SW 1271 (cell line): ENCODE measurements at regions not wholly inside any gene's neighbourhood (a gene's known extent, or its start where the extent isn't known, plus 50 kb on each side); places are given as distances from the start of the nearest gene placed in this dataset.
A peak's percentile ranks its signal among the peaks of the same experiment; 100 is the strongest.

Experiments
- DNase-seq, 2 experiments: peaks; one replicate each; lab custom pipeline; 2025; lab: John Stamatoyannopoulos, UW

DNA sequence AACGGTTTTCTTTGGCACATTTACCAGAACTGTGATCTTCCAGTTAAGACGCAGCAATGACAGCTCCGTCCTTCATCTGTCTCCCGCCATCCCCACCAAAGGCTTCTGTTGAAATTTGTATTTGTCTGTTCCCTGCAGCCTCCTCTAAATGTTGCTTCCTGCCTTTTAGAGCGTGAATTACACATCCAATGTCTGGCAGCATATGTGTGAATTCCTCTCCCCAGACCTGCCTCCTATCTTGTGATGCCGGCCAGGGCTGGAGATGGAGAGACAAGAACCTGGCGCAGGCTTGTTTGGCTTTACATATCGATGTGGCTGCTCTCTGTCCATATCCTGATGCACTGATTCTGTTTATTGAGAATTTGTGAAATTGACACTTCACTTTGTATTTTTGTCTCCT, 738.4 kb upstream of the TMEM132C start:
- DNase-seq, result no peak

DNA sequence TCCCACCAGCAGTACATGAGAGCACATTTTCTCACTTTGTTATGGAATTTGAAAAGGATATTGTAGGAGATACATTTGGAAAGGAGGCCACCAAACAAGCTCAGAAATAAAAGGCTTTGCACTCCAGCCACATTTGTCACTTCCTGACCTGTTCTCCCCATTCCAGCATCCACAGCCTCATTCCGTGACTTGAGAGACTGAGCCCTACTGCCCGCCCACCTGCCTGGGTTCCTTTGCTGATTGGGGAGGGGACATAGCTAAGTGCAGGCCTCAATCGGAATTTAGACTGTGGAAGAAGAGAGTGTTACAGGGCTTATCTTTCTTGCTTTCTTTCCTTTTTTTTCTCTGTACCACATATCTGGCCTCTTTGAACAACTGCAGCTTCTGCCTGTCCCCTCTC, 735.4 kb upstream of the TMEM132C start:
- DNase-seq, result no peak

DNA sequence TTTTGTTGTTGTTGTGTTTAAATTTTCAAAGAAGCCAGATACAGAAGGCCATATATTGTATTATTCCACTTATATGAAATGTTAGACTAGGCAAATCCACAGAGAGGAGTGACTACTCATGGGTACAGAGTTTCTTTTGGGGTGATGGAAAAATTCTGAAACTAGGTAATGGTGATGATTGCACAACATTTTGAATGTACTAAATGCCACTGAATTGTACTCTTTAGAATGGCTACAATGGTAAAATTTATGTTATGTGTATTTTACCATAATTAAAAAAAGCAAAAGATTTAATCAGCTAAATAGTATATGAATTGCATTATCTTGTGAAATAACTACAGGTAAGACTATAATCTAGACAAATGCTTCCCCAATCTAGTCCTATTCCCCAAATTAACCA, 733.6 kb upstream of the TMEM132C start:
- DNase-seq, result no peak

DNA sequence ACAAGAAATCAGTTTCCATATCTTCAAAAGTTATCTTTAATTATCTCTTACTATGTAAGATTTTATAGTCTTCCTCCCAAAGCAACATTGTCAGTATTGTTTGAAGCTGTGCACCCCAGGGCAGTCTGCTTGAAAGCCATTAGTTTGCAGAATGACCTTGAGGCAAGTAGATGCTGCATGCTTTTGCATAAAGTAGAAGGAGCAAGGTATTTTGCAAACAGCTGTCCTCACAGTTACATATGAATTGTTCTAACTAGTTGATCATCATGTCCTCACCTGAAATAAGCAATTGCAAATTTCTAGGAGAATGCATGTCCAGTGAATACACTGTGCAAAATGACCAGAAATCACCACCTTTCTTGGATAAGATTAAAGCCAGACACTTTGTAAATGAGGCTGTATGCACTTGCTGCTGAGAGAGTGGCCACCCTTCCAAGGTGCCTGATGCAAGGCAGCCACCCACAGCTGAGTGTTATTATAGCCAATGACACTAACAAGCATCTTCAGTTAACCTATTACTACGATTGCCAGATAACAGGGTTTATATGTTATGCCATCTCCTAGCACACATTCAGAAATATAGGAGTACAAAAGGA, 730.0 kb upstream of the TMEM132C start:
- no peak for DNase-seq

DNA sequence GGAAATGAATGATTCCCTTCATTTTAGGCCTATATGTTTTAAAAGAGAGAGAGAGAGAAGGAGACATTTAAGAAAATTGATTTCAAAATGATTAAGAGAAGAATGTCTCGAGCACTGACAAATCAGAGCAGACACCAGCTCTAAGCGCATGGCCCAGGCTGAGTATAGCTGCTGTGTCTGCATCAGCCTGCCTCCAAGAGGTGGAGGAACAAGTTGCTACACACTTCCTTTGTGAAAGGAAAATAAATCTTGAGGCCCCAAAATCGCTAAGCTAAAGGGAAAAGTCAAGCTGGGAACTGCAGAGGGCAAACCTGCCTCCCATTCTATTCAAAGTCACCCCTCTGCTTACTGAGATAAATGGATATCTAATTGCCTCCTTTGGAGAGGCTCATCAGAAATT, 728.7 kb upstream of the TMEM132C start:
- DNase-seq, result no peak

DNA sequence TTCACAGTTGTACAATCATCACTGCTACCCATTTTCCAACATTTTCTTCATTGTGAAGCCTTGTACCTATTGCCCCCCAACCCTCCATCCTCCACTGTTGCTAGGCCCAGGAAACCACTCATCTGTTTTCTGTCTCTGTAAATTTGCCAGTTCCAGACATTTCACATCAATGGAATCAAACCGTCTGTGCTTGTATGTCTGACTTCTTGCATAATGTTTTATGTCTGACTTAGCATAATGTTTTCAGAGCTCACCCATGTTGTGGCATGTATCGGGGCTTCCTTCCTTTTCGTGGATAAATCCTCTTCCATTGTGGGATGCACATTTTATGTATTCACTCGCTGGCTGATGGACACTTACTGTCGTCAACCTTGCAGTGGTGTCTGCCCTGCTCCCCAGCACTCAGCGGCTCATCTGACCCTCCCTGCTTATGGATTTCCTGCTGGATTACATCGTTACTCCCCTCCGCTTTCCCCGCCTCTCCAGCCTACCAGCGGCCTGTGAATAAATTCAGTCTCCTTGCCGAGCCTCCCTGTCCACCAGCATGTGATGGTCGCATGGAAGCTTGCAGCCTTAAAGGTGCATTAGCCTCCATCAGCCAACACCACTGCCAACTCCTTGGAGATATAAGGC, 727.6 kb upstream of the TMEM132C start:
- no peak for DNase-seq

DNA sequence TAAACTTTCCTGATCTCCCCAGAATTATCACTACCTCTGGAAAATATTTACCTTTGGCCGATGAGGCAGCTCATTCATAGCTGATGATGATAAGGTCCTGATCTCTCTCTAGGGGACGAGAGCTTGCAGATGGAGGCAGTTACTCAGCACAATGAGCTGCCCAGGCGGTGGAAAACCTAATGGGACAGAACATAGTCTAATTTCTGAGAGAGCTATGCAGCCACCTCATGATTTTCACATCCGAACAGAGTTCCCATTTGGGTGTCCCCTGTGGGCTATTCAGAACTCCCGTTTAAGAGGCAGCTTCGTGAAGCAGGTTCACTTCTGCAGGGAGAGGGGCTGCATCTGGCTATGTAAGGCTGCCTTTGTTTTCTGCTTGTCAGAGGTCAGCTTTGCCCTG, 724.6 kb upstream of the TMEM132C start:
- no peak for DNase-seq

DNA sequence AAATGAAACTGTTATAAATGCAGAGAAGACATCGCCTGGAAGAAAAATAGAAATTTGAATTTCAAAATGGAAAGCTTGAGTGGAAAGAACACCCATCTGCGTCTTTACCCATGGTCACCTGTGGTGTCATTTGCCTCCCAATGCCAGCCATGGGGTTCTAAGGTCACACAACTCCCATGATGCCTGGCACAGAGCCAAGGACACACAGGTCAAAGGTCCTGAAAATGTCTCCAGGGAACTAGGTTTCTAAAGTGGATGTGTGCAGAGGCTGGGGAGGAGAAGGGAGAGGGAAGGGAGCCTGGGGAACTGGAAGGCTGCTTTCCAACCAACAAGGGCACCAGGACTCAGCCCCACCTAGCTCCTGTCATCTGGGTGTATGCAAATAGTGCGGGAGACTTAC, 724.0 kb upstream of the TMEM132C start:
- DNase-seq, result no peak

DNA sequence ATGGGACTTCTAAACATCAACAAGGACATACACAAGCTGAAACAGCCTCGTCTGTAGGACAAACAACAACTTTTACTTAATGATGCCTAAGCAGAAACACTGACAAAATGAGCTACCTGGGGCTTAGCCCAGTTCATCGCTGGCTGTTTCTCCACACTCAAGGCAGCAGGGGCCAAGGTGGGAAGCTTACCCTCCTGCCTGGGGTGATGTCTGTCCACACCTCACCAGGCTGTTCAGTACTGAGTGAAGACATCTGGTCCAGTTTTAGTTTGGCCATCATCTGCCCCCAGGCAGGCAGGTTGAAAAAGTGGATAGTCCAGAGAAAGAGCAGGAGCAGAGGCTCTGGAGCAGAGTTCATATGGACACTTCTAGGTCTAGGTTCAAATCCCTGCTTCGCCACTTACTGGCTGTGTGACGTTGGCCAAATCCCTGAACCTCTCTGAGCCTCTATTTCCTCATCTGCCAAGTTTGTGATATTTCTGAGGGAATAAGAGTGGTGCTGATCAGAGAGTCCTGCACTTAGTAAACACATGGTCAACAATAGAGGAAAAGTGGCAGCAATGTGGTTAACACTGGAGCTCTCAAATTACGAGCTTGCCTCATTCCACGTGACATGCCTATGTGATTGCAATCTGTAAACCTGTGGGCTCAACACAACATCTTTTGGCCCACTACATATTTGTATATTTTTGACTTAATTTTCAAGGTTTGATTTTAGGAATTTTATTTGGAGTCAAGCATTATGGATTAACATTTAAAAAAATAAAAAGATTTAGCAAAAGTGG, 720.1 kb upstream of the TMEM132C start:
- DNase-seq, result no peak

DNA sequence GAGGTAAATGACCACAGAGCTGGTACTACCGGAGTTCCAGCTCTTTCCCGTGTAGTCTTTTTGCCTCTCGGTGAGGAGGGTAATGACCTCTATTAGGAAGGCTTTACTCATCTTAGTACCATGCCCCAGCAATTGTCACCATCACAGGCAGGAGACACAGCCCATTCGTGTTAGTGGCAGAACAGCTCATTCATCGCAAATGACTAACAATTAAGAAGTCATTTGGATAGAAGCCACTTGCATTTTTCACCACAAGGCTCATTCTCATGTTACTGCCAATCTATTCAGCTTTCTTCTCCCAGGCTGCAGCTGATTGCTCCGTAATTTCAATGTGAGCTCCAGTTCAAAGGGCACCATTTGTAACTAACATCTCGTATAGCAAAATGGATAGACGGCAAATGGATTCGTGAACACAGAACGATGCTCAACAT, 718.8 kb upstream of the TMEM132C start:
- DNase-seq, result no peak

DNA sequence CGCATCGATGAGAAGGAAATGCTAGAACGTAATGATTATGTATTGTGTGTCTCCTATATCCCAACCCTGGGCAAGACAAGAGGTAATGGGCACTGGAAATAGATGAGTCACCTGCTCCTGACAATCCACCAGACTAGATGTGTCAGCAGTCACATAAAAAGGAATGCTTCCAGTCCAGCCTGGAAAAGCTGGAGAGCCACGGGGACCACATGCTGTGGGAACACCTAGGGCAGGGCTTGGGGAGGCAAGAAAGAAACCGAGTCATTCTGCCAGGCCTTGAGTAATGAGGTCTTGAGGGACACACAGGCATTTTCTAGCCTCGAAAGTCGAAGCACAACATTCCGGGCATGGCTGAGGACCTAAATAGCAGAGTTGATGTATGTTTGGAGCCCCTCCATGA, 716.7 kb upstream of the TMEM132C start:
- peak; percentile 2 to 23 for DNase-seq

DNA sequence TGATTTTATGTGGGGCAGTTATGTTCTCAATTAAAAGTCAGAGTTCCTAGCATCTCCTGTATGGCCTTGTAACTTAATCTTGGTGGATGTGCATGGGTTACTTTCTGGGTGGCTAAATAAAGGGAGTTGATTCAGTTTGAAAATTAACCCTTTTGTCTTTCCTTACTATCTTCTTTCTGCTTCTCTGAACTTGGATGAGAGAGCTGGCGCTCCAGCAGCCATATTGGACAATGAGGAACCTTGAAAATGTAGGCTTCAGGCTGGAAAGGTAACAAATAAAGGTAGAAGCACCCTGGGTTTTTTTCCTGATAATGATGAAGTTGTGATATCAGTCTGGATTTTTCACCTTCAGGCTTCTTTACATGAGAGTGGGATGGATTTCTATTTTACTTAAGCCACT, 714.1 kb upstream of the TMEM132C start:
- DNase-seq, result no peak

DNA sequence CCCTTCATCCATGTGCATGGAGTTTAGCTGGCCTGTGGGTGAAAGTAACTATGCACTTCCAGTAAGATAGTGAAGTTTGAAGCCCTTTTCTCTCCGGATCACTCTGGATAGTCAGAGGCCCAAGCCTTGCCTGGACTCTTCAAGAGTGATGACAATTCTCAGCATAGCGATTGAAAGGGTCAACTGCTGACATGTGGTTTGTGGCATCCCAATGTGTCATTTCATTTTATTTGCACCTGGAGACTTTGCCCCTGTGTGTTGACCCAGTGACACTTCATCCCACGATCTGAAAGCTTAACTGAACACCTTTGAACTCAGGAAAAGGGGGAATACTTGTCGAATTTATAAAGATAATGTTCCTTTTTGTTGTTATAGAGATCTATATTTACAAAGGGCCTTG, 711.9 kb upstream of the TMEM132C start:
- DNase-seq, result no peak

DNA sequence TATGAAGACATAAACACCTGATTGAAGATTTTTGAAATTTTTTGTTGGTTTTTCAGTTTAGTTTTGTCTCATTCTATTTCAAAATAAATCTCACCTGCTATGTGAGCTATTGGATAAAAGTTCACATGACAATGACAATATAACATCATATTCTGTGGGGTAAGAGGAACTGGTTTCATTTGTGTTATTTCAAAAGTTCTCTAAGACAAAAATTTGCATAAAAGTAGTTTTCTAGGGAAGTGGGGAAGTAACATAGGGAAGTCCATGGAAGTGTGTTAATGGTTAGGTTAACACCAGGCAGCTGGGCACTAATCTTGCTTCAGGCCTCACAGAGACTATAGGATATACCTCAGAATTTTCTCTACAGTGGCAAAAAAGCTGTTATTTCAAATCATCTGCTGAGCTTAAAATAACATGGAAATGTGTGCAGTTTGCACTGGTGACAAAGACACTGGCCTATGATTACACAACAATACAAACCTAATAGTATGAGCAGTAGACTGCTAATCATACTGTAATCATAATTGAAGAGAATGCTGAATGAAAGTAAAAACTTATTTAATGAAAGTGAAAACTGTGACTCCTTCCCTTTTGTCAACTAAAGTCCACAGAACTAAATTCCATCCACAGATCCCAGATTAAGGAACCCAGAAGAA, 710.6 kb upstream of the TMEM132C start:
- no peak for DNase-seq

DNA sequence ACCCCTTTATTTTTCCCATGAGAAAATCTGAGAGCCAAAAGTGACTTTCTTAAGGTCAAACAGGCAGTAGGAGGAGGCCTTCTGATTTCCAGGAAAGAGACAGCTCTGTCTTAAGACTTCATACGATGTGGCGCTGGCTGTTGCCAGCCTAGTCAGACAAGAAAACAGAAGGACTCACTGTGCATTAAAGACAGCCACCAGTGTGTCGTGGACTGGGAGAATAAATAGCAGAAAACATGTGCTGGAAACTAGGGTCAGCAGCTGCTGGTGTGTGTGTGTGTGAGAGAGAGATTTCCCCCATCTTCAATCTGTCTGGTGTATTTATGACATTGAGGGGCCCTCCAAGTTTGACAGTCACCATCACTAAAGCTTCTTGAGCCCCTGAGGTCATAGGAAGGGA, 708.6 kb upstream of the TMEM132C start:
- no peak for DNase-seq

DNA sequence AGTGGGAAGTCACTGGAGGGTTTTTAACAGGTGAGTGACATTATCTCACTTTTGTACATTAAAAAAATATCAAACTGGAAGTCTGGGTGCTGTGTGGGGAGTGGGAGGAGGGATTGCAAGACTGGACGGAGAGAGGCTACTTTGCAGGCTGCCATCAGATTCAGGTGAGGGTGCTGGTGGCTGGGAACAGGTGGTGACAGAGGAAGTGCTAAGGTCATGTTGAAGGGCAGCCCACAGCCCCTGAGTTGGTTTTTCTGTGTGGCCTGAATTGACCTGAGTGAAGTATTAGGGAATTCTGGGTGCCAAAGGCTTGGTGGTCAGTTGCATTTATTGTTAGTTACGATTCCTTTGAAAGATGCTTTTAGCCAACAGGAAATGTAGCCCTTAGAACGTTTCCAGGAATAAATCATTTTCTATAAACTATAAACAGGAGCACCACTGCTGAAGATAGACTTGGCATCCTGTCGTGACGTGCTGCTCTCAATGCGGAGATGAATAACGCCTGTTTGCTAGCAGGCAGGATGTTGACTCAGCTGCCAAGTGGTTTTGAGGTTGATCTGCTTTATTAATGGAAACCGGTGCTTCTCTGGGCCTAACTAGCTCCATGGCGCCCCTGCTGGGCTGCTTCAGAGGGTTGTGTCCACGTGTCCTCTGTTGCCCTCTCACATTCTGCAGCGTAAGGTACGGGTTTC, 707.5 kb upstream of the TMEM132C start:
- peak; percentile 86 to 94 for DNase-seq

DNA sequence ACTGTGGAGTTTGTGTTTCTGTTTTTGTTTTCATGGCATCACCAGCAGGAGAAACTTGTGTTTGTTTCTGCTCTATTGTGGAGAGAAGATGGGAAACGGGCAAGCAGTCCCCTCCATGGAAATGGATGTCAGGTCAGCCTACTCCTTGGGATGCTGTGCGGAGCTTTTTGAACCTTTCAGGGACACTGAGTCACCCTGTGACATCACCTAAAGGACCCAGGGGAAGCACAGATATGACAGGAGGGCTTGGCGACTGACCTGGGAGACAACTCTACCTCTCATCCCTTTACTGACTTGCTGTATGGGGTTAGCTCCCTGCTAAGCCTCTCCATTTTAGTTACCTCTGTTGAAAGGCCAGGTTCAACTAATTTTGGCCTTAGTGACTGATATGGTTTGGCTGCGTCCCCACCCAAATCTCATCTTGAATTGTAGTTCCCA, 706.9 kb upstream of the TMEM132C start:
- no peak for DNase-seq

DNA sequence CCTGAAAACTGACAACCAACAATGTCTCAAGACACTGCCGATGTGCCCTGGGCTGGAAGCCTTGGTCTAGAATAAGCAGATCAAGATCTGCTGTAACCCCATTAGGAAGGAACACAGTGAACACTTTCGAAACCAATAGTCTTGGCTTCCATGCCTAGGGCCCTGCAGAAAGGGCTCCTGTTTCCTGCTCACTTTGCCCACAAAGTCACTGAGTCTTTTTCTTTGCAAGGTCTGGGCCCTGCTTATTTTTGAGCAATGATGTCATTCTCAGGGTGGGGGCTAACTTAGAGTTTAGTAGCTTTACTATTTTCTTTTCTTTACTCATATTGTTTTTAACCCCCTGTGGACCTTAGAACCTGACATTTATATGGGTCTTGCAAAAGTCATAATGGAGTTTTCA, 704.2 kb upstream of the TMEM132C start:
- no peak for DNase-seq

DNA sequence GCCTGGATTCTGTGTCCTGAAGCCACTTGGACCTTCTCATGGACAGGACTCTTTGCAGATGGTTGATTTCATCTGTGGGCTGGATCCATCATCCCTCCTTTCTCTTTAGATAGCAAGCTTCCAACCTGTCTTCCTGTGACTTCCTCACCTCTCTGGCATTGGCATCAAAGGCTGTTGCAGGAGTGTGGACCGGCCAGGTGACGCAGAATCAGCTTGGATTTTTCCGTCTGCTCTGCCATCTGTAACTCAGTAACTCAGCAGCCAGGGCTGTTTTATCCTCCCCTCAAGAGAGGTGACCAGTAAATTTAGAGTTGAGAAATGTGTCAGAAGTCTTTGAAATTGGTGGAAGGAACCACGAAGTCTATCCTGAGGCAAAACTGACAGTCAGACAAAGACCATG, 701.7 kb upstream of the TMEM132C start:
- DNase-seq, result no peak

DNA sequence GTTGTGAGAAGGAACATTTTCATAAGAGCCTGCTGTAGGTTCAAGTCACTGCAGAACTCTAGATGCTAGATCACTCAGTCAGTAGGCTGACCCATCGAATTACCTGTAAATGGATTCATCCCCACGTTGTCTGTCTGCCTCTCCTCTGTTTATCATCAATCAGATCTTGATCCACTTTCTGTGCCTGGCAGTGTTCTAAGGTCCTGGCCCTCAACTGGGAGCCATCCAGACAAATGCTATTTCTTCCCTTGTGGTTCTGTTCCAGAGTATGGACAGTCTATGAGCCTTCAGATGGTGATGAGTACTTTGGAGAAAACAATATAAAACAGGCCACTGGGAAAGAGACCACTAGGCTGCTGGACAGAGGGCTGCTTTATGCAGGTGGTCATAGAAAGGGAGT, 699.4 kb upstream of the TMEM132C start:
- no peak for DNase-seq

DNA sequence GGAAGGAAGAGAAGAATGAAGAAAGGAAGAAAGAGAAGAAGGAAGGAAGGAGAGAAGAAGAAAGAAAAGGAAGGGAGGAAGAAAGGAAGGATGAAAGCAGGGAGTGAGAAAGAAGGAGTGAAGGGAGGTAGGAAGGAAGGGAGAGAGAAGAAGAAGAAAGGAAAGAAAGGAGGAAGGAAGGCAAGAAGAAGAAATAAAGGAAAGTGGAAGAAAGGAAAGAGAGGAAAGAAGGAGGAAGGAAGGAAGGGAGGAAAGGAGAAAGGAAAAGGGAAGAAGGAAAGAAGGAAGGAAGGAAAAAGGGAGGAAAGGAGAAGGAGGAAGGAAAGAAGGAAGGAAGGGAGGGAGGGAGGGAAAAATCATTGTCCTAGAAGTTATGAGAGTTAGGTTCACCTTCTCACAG, 696.6 kb upstream of the TMEM132C start:
- DNase-seq, result no peak

DNA sequence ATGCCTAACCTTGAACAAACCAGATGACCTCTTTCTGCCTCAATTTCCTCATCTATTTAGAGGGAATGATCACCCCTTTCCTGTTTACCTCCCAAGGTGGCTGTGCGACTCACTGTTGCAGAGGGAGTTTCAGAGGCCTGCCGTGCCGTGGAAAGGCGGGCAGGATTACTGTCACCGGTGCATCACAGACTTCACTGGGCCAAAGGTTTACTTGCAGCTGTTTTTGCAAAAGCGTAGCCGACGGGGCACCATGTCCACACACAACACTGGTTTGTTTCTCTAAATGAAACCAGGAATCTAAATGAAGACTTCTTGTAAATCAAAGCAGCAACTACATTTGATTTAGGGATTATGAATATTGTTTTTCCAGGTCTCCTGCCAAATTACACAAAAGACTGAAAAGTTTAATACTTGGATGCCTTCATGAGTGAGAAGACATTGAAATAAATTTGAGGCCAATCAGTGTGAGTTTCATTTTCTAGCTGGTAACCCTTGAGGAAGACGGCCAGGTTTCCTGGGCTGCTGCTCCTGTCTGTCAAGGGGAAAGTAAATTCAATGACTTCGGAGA, 696.1 kb upstream of the TMEM132C start:
- DNase-seq, result no peak
